Left ventricle myocardium inferior (tissue), 1 donor: ENCODE measurements at regions not wholly inside any gene's neighbourhood (a gene's known extent, or its start where the extent isn't known, plus 50 kb on each side); places are given as distances from the start of the nearest gene placed in this dataset.

Source experiments
- DNase-seq: peaks from one replicate; pipeline ENCODE4 v3.0.0-alpha.2; 2020
- H3K27ac ChIP-seq: fragments of 200-600 bp; replicated peaks from 2 replicates; pipeline ENCODE4 v1.8.0; 2021
- H3K27me3 ChIP-seq: fragments of 200-600 bp; 2 replicates; pipeline ENCODE4 v1.8.0; 2021; ENCODE audit warnings: low read depth
- H3K36me3 ChIP-seq: fragments of 200-600 bp; 2 replicates; pipeline ENCODE4 v1.8.0; 2021
- H3K4me1 ChIP-seq: fragments of 200-600 bp; 2 replicates; pipeline ENCODE4 v1.8.0; 2021
- H3K4me3 ChIP-seq: fragments of 200-600 bp; 2 replicates; pipeline ENCODE4 v1.8.0; 2021; ENCODE audit warnings: mild to moderate bottlenecking, moderate library complexity
- H3K9me3 ChIP-seq: fragments of 200-600 bp; replicated peaks from 2 replicates; pipeline ENCODE4 v1.8.0; 2021
- CTCF ChIP-seq: fragments of 200-600 bp; IDR thresholded peaks from 2 replicates; pipeline ENCODE4 v1.8.0; 2021; ENCODE audit warnings: antibody characterized with exemption, mild to moderate bottlenecking, borderline replicate concordance
- intact Hi-C: fragments of 100-400 bp; cut with micrococcal nuclease; formaldehyde crosslinking; loops from one replicate; pipeline ENCODE4 v1.11.0; 2022
- donor health status: DM: no; HTN: yes; CAD: no; lungs with severe emphysema.

GRCh38 chr1:39110882-39111281, 84.7 kb downstream of the NDUFS5 start:
- H3K9me3 ChIP-seq: no peaks in the 10 kb centered on the region
- H3K36me3 ChIP-seq: no peaks in the 10 kb centered on the region
- H3K4me1 ChIP-seq: peaks cover 71% of the 10 kb centered on the region
- no peak for TF ChIP-seq CTCF
- no peak overlapping the region for H3K27ac ChIP-seq
- intact Hi-C loops: no loop called here
- no peak overlapping the region for H3K4me3 ChIP-seq
- DNase-seq: no peak
- no peaks in the 10 kb centered on the region for H3K27me3 ChIP-seq

GRCh38 chr1:39113109-39113743, 87.1 kb downstream of the NDUFS5 start:
- TF ChIP-seq CTCF: no peak
- intact Hi-C loops: no loop called here
- no peaks in the 10 kb centered on the region for H3K27me3 ChIP-seq
- no peaks in the 10 kb centered on the region for H3K9me3 ChIP-seq
- H3K36me3 ChIP-seq: no peaks in the 10 kb centered on the region
- H3K27ac ChIP-seq: no peak overlapping the region
- peaks cover 71% of the 10 kb centered on the region for H3K4me1 ChIP-seq
- no peak overlapping the region for H3K4me3 ChIP-seq
- DNase-seq: no peak

GRCh38 chr1:39115271-39116110, 89.0 kb upstream of the MACF1 start:
- no peak for DNase-seq
- Histone ChIP-seq H3K4me3 (no peak overlapping the region), H3K36me3 (no peaks in the 10 kb centered on the region), H3K4me1 (peaks cover 54% of the 10 kb centered on the region), H3K27ac (no peak overlapping the region), H3K27me3 (no peaks in the 10 kb centered on the region), H3K9me3 (no peaks in the 10 kb centered on the region)
- intact Hi-C loops: no loop called here
- TF ChIP-seq CTCF: no peak

- no peaks in the 10 kb centered on the region for H3K27me3 ChIP-seq
- H3K4me3 ChIP-seq: no peak overlapping the region
- intact Hi-C loops: no loop called here
- TF ChIP-seq CTCF: no peak
- no peak for DNase-seq
- no peak overlapping the region for H3K27ac ChIP-seq
- H3K9me3 ChIP-seq: no peaks in the 10 kb centered on the region
- H3K4me1 ChIP-seq: peaks cover 48% of the 10 kb centered on the region
- H3K36me3 ChIP-seq: no peaks in the 10 kb centered on the region
Measured at GRCh38 chr1:39116116-39116607, 88.3 kb upstream of the MACF1 start.

DNA sequence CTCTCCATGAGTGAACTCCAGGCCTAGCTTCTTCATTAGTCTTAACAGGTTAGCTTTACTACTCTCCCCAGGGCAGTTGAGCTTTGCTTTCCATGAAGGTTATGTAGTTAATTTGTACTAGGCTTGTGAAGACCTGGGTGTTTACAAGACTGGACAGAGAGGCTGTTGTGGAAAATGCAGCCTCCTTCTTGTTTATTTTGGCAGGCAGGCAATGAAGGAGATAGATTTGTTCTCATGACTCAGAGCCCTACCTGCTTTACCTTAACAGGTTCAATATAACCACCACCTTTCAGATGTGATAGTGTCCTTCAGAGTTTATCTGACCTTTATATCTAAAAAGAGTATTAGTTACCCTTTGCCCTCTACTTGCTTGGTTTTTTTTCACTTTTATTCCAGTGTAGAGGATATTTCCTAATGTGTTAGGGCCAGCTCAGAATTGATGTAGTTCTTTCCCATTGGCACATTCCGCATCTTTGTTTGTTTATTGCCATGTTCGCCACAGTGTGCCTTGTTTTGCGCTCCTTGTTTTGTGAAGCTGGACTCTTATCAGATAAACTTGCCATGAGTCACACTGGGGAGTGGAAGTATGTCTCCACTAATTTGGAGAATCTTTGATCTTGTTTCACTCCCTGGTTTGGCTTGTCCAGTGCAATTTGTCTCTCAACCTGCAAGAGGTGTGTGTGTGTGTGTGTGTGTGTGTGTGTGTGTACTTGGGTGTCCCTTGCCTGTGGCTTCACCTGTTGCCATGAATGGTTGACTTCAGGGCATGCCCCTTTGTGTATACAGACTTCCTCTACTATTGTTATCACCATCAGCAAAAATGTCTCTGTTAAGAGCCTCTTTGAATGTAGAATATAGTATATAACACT, 87.4 kb upstream of the MACF1 start:
- H3K27ac ChIP-seq: no peak overlapping the region
- H3K36me3 ChIP-seq: peaks cover under 1% of the 10 kb centered on the region
- intact Hi-C loops: no loop called here
- H3K4me3 ChIP-seq: no peak overlapping the region
- no peaks in the 10 kb centered on the region for H3K27me3 ChIP-seq
- H3K9me3 ChIP-seq: no peaks in the 10 kb centered on the region
- no peak for DNase-seq
- no peak for TF ChIP-seq CTCF
- peaks cover 45% of the 10 kb centered on the region for H3K4me1 ChIP-seq
